ENCODE measurements at regions not wholly inside any gene's neighbourhood (a gene's known extent, or its start where the extent isn't known, plus 50 kb on each side); places are given as distances from the start of the nearest gene placed in this dataset.

- TF ChIP-seq ZNF8 (CRISPR knock-in tag; IDR thresholded peaks at IDR 0.05), result no peak
- no peak for TF ChIP-seq ARNTL (CRISPR knock-in tag; IDR thresholded peaks at IDR 0.05; ENCODE audit: borderline replicate concordance, low read depth)
- TF ChIP-seq CREB5 (CRISPR knock-in tag; IDR thresholded peaks at IDR 0.05; ENCODE audit: low read depth), result no peak
- TF ChIP-seq POU6F1 (CRISPR knock-in tag; IDR thresholded peaks at IDR 0.05; ENCODE audit: borderline replicate concordance, low read depth), result no peak
- TF ChIP-seq ESRRG (CRISPR knock-in tag; IDR thresholded peaks at IDR 0.05), result no peak
These were observed 66.0 kb upstream of the ASAP2 start for GRCh38 chr2:9140645-9141044.
